H1 (cell line): ENCODE measurements at regions not wholly inside any gene's neighbourhood (a gene's known extent, or its start where the extent isn't known, plus 50 kb on each side); places are given as distances from the start of the nearest gene placed in this dataset.
A peak's percentile ranks its signal among the peaks of the same experiment; 100 is the strongest.

Experiments
- CTCF ChIA-PET: fragments of 300-600 bp; sonication (Branson Sonifier 250); formaldehyde crosslinking; loops from one replicate; lab custom pipeline; 2021; ENCODE audit not compliant: partially characterized antibody; lab: Charles Lee
- POLR2A ChIA-PET: fragments of 300-600 bp; sonication (Branson Sonifier 250); formaldehyde crosslinking; loops from one replicate; lab custom pipeline; 2021; ENCODE audit warnings: inconsistent platforms; ENCODE audit not compliant: partially characterized antibody; lab: Charles Lee
- DNase-seq, 2 experiments: peaks; one replicate each; pipeline versions ENCODE4 v3.0.0 to v3.0.0-alpha.2; 2010 to 2022; ENCODE audit warnings: low spot score in 2 of 2, low read depth in 1 of 2, mixed read lengths in 1 of 2
- FAIRE-seq: peaks from 2 replicates; lab custom pipeline; 2011; peaks lifted over from hg19 to GRCh38; lab: Jason Lieb, UNC
- H2AFZ ChIP-seq: 2 replicates; pipeline ENCODE4 v1.8.1; 2012; ENCODE audit warnings: low read length, inconsistent platforms
- H2AK5ac ChIP-seq: 2 replicates; pipeline ENCODE4 v1.6.1; 2013; ENCODE audit warnings: low read depth, low read length
- H2BK120ac ChIP-seq: replicated peaks from 2 replicates; pipeline ENCODE3; 2013; ENCODE audit warnings: low read depth, low read length, inconsistent platforms
- H2BK12ac ChIP-seq: 2 replicates; pipeline ENCODE4 v1.6.1; 2013; ENCODE audit warnings: low read depth, low read length
- H2BK15ac ChIP-seq: 2 replicates; pipeline ENCODE4 v1.6.1; 2013; ENCODE audit warnings: low read length
- H2BK20ac ChIP-seq: 2 replicates; pipeline ENCODE4 v1.6.1; 2013; ENCODE audit warnings: low read length
- H2BK5ac ChIP-seq: 2 replicates; pipeline ENCODE4 v1.6.1; 2013; ENCODE audit warnings: low read depth, low read length
- H3K14ac ChIP-seq: 2 replicates; pipeline ENCODE4 v1.6.1; 2013; ENCODE audit warnings: inconsistent platforms; ENCODE audit not compliant: insufficient read length
- H3K18ac ChIP-seq: 2 replicates; pipeline ENCODE4 v1.6.1; 2013; ENCODE audit warnings: low read length; ENCODE audit errors: extremely low read depth
- H3K23ac ChIP-seq: 2 replicates; pipeline ENCODE4 v1.6.1; 2013; ENCODE audit warnings: inconsistent platforms; ENCODE audit not compliant: insufficient read length
- H3K23me2 ChIP-seq: 2 replicates; pipeline ENCODE4 v1.6.1; 2013; ENCODE audit warnings: low read depth, low read length
- H3K27ac ChIP-seq: 2 replicates; pipeline ENCODE4 v1.6.1; 2011; ENCODE audit warnings: low read depth, low read length, inconsistent platforms
- H3K27me3 ChIP-seq, 4 experiments: replicated peaks in 1 of 4; 1 replicate in 1 of 4; 2 replicates in 3 of 4; pipeline versions ENCODE4 v1.6.1 to v1.8.1; 2011 to 2013; ENCODE audit warnings: low read length in 3 of 4, mild to moderate bottlenecking in 3 of 4, inconsistent platforms in 2 of 4, mixed read lengths in 2 of 4, moderate library complexity in 1 of 4; ENCODE audit not compliant: control insufficient read depth in 3 of 4, insufficient read depth in 3 of 4; ENCODE audit errors: extremely low read depth in 1 of 4
- H3K36me3 ChIP-seq, 4 experiments: 2 replicates each; pipeline versions ENCODE4 v1.6.1 to v1.8.1; 2011 to 2013; ENCODE audit warnings: mild to moderate bottlenecking in 4 of 4, low read length in 3 of 4, moderate library complexity in 2 of 4, control low read depth in 1 of 4, inconsistent platforms in 1 of 4; ENCODE audit not compliant: insufficient read depth in 4 of 4, control insufficient read depth in 2 of 4
- H3K4ac ChIP-seq: replicated peaks from 2 replicates; pipeline ENCODE3; 2013; ENCODE audit warnings: low read length, low read depth, mixed read lengths, inconsistent platforms; ENCODE audit not compliant: insufficient read length
- H3K4me1 ChIP-seq, 4 experiments: replicated peaks in 1 of 4; 1 replicate in 1 of 4; 2 replicates in 3 of 4; pipeline versions ENCODE4 v1.6.1 to v1.8.1; 2011 to 2013; ENCODE audit warnings: low read length in 3 of 4, inconsistent platforms in 2 of 4, mixed read lengths in 1 of 4; ENCODE audit not compliant: insufficient read depth in 4 of 4, control insufficient read depth in 3 of 4
- H3K4me2 ChIP-seq, 2 experiments: 2 replicates each; pipeline versions ENCODE4 v1.6.1 to v1.8.1; 2011 to 2013; ENCODE audit warnings: low read depth in 2 of 2, low read length in 2 of 2, control low read depth in 1 of 2, inconsistent platforms in 1 of 2, mild to moderate bottlenecking in 1 of 2; ENCODE audit not compliant: insufficient read depth in 1 of 2
- H3K4me3 ChIP-seq, 4 experiments: fragments of 200-600, 300-600 bp in 1 of 4; sonication (generic), shearing (Covaris generic), sonication (Bioruptor Twin) in 1 of 4; 2 replicates each; pipeline versions ENCODE4 v1.5.1 to v1.8.1; 2011 to 2016; ENCODE audit warnings: low read length in 4 of 4, low read depth in 3 of 4, control low read depth in 2 of 4, inconsistent platforms in 2 of 4, mild to moderate bottlenecking in 2 of 4, mixed read lengths in 1 of 4, moderate library complexity in 1 of 4; ENCODE audit not compliant: insufficient read depth in 2 of 4; ENCODE audit errors: extremely low read depth in 1 of 4
- H3K56ac ChIP-seq: replicated peaks from 2 replicates; pipeline ENCODE3; 2013; ENCODE audit warnings: low read depth, mild to moderate bottlenecking, mixed read lengths, low read length, inconsistent platforms; ENCODE audit not compliant: insufficient read length
- H3K79me1 ChIP-seq: 2 replicates; pipeline ENCODE4 v1.6.1; 2013; ENCODE audit warnings: low read depth, low read length, control low read depth
- H3K79me2 ChIP-seq, 2 experiments: 2 replicates each; pipeline versions ENCODE4 v1.6.1 to v1.8.1; 2012 to 2013; ENCODE audit warnings: low read length in 2 of 2, mild to moderate bottlenecking in 2 of 2, inconsistent platforms in 1 of 2; ENCODE audit not compliant: insufficient read depth in 2 of 2, control insufficient read depth in 1 of 2
- H3K9ac ChIP-seq, 4 experiments: replicated peaks in 1 of 4; 1 replicate in 1 of 4; 2 replicates in 3 of 4; pipeline versions ENCODE4 v1.6.1 to v1.8.1; 2011 to 2013; ENCODE audit warnings: low read depth in 3 of 4, low read length in 3 of 4, control low read depth in 2 of 4, mild to moderate bottlenecking in 2 of 4, moderate library complexity in 2 of 4, inconsistent platforms in 1 of 4; ENCODE audit errors: extremely low read depth in 1 of 4
- H3K9me3 ChIP-seq, 2 experiments: 2 replicates each; pipeline versions ENCODE4 v1.6.1 to v1.8.1; 2012 to 2013; ENCODE audit warnings: mild to moderate bottlenecking in 2 of 2, moderate library complexity in 2 of 2, control low read depth in 1 of 2, inconsistent platforms in 1 of 2, low read depth in 1 of 2, low read length in 1 of 2, mixed read lengths in 1 of 2; ENCODE audit not compliant: insufficient read depth in 2 of 2
- H4K20me1 ChIP-seq, 2 experiments: replicated peaks in 1 of 2; 2 replicates each; pipeline versions ENCODE3 to v1.8.1; 2011 to 2013; ENCODE audit warnings: inconsistent platforms in 2 of 2, low read length in 2 of 2, mild to moderate bottlenecking in 1 of 2; ENCODE audit not compliant: insufficient read depth in 2 of 2, control insufficient read depth in 1 of 2
- H4K5ac ChIP-seq: 2 replicates; pipeline ENCODE4 v1.6.1; 2013; ENCODE audit warnings: low read length, low read depth, mixed read lengths, inconsistent platforms; ENCODE audit not compliant: insufficient read length
- H4K8ac ChIP-seq: 2 replicates; pipeline ENCODE4 v1.8.0; 2013; ENCODE audit warnings: mild to moderate bottlenecking, moderate library complexity, low read length, inconsistent platforms; ENCODE audit not compliant: insufficient read depth; ENCODE audit errors: extremely low read depth
- H4K91ac ChIP-seq: replicated peaks from 2 replicates; pipeline ENCODE3; 2013; ENCODE audit warnings: low read length, mixed read lengths, inconsistent platforms; ENCODE audit not compliant: insufficient read length
- POU5F1 ChIP-seq: IDR thresholded peaks from 2 replicates; pipeline ENCODE4 v1.6.1; 2011; ENCODE audit warnings: low read depth, mild to moderate bottlenecking, low read length, moderate library complexity
- SRF ChIP-seq: IDR thresholded peaks from 2 replicates; pipeline ENCODE4 v1.6.1; 2011; ENCODE audit warnings: mild to moderate bottlenecking, low read depth, low read length, moderate library complexity
- whole genome bisulfite sequencing, 2 experiments: shearing (Covaris generic) in 1 of 2; methylation state at CpG; one replicate each; pipeline versions ENCODE4 v1.1.6 to v1.1.7; 2013 to 2015; ENCODE audit warnings: low lambda C conversion rate in 2 of 2, mixed read lengths in 2 of 2, inconsistent platforms in 1 of 2, low coverage in 1 of 2, missing lambda C conversion rate in 1 of 2; ENCODE audit not compliant: insufficient replicate concordance in 2 of 2, insufficient coverage in 1 of 2, insufficient read length in 1 of 2; ENCODE audit errors: extremely low coverage in 1 of 2, missing lambda C conversion rate in 1 of 2; 5-methylcytosine and 5-hydroxymethylcytosine counted together

GRCh38 chr4:45036677-45037076 is 310.3 kb upstream of the GNPDA2 start:
- Histone ChIP-seq H3K27me3 (no peaks in the 10 kb centered on the region), H2AFZ (no peak overlapping the region), H3K27ac (no peak overlapping the region), H2BK120ac (no peak overlapping the region), H2BK5ac (no peak overlapping the region), H4K8ac (no peak overlapping the region), H3K79me2 (no peaks in the 10 kb centered on the region), H3K4ac (no peak overlapping the region), H2BK15ac (no peak overlapping the region), H3K23me2 (no peaks in the 10 kb centered on the region), H2BK20ac (no peak overlapping the region), H3K4me2 (no peak overlapping the region), H4K91ac (no peak overlapping the region), H3K36me3 (no peaks in the 10 kb centered on the region), H3K4me1 (peaks cover 0 to 3% (median 0%) of the 10 kb centered on the region in 4 experiments; a peak in 1 of 7 replicates), H3K4me3 (no peak overlapping the region), H3K9ac (no peak overlapping the region), H4K5ac (no peak overlapping the region), H2BK12ac (no peak overlapping the region), H3K18ac (no peak overlapping the region), H2AK5ac (no peak overlapping the region), H4K20me1 (no peaks in the 10 kb centered on the region), H3K9me3 (peaks cover 0 to 5% of the 10 kb centered on the region in 2 experiments; a peak in 1 of 4 replicates), H3K14ac (no peak overlapping the region), H3K23ac (no peak overlapping the region), H3K79me1 (no peaks in the 10 kb centered on the region), H3K56ac (peak overlapping the region; percentile 36)
- POLR2A ChIA-PET, result no interaction called here
- CTCF ChIA-PET, result interaction anchor here (1.4 kb wide), 1 partner anchor 72 kb away, joined by 3 read pairs; no protein-coding TSS in a partner anchor
- DNase-seq (no peak), FAIRE-seq (no peak)
- 71% methylated on average over 2 of the region's 2 CpGs; no CpG with 5 or more reads in 1 of the 2 experiments for WGBS, 2 experiments
- TF ChIP-seq POU5F1 (no peak), SRF (no peak)
